ENCODE measurements at regions not wholly inside any gene's neighbourhood (a gene's known extent, or its start where the extent isn't known, plus 50 kb on each side); places are given as distances from the start of the nearest gene placed in this dataset.

GRCh38 chr3:127104586-127104985 lies 88.3 kb upstream of the PRR23E start:
- TF ChIP-seq, protein P1, sequence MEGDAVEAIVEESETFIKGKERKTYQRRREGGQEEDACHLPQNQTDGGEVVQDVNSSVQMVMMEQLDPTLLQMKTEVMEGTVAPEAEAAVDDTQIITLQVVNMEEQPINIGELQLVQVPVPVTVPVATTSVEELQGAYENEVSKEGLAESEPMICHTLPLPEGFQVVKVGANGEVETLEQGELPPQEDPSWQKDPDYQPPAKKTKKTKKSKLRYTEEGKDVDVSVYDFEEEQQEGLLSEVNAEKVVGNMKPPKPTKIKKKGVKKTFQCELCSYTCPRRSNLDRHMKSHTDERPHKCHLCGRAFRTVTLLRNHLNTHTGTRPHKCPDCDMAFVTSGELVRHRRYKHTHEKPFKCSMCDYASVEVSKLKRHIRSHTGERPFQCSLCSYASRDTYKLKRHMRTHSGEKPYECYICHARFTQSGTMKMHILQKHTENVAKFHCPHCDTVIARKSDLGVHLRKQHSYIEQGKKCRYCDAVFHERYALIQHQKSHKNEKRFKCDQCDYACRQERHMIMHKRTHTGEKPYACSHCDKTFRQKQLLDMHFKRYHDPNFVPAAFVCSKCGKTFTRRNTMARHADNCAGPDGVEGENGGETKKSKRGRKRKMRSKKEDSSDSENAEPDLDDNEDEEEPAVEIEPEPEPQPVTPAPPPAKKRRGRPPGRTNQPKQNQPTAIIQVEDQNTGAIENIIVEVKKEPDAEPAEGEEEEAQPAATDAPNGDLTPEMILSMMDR (IDR thresholded peaks at IDR 0.05; ENCODE audit: insufficient read depth, low read length, poor library complexity, severe bottlenecking), result no peak
- Histone ChIP-seq H3K27me3 (ENCODE audit: control insufficient read depth, insufficient read depth, low read length) (peaks cover 11% of the 10 kb centered on the region), H3K36me3 (ENCODE audit: control insufficient read depth, insufficient read depth, low read length) (no peaks in the 10 kb centered on the region), H3K4me3 (ENCODE audit: low read depth, low read length) (no peak overlapping the region)
- DNase-seq (ENCODE audit: low read depth), result no peak

- TF ChIP-seq, protein P1 (IDR thresholded peaks at IDR 0.05; ENCODE audit: insufficient read depth, low read length, poor library complexity, severe bottlenecking), result no peak
- DNase-seq (ENCODE audit: low read depth), result no peak
- H3K27me3 ChIP-seq (ENCODE audit: control insufficient read depth, insufficient read depth, low read length), result peaks cover 6% of the 10 kb centered on the region
- no peak overlapping the region for H3K4me3 ChIP-seq (ENCODE audit: low read depth, low read length)
- no peaks in the 10 kb centered on the region for H3K36me3 ChIP-seq (ENCODE audit: control insufficient read depth, insufficient read depth, low read length)
These were observed 87.3 kb upstream of the PRR23E start for GRCh38 chr3:127105587-127105986.

DNA sequence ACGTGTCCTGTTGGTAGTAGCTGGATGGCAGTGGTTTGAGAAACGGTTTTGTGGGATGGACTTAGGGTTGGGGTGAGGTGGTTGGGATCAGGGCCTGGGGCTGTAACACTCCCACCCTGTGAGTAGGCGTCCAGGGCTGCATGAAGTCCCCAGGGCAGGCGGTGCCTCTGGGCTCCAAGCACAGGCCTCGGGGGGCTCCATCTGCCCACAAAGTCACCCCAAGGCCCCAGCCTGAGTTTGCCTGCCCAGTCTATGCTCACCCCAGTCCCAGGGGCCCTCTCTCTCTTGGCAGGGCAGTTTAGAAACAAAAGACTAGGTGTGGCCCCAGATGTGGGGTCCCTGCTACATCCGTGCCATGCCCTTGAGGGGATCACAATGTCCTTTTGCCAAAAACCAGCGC lies 86.9 kb upstream of the PRR23E start:
- H3K36me3 ChIP-seq (ENCODE audit: control insufficient read depth, insufficient read depth, low read length), result no peaks in the 10 kb centered on the region
- H3K27me3 ChIP-seq (ENCODE audit: control insufficient read depth, insufficient read depth, low read length), result peaks cover 2% of the 10 kb centered on the region
- no peak overlapping the region for H3K4me3 ChIP-seq (ENCODE audit: low read depth, low read length)
- DNase-seq (ENCODE audit: low read depth), result no peak
- TF ChIP-seq, protein P1 (IDR thresholded peaks at IDR 0.05; ENCODE audit: insufficient read depth, low read length, poor library complexity, severe bottlenecking), result no peak

- Histone ChIP-seq H3K4me3 (ENCODE audit: low read depth, low read length) (no peak overlapping the region), H3K36me3 (ENCODE audit: control insufficient read depth, insufficient read depth, low read length) (no peaks in the 10 kb centered on the region), H3K27me3 (ENCODE audit: control insufficient read depth, insufficient read depth, low read length) (peaks cover 2% of the 10 kb centered on the region)
- no peak for DNase-seq (ENCODE audit: low read depth)
- TF ChIP-seq, protein P1 (IDR thresholded peaks at IDR 0.05; ENCODE audit: insufficient read depth, low read length, poor library complexity, severe bottlenecking), result no peak
These were observed 86.5 kb upstream of the PRR23E start for GRCh38 chr3:127106456-127106855.

GRCh38 chr3:127107002-127107401 lies 85.9 kb upstream of the PRR23E start:
- no peaks in the 10 kb centered on the region for H3K27me3 ChIP-seq (ENCODE audit: control insufficient read depth, insufficient read depth, low read length)
- H3K36me3 ChIP-seq (ENCODE audit: control insufficient read depth, insufficient read depth, low read length), result no peaks in the 10 kb centered on the region
- no peak for DNase-seq (ENCODE audit: low read depth)
- H3K4me3 ChIP-seq (ENCODE audit: low read depth, low read length), result no peak overlapping the region
- TF ChIP-seq, protein P1 (IDR thresholded peaks at IDR 0.05; ENCODE audit: insufficient read depth, low read length, poor library complexity, severe bottlenecking), result no peak

All from kidney epithelial cell (primary cell).